Right renal pelvis (tissue), 4 donors: ENCODE measurements at regions not wholly inside any gene's neighbourhood (a gene's known extent, or its start where the extent isn't known, plus 50 kb on each side); places are given as distances from the start of the nearest gene placed in this dataset.

Experiments used
- DNase-seq, 4 donors: peaks; one replicate each; pipeline ENCODE4 v3.0.0-alpha.2; 2013; ENCODE audit warnings: low read depth in 4 of 4, low spot score in 3 of 4, missing footprints in 1 of 4

- DNase-seq, result no peak
Measured at GRCh38 chr9:81141961-81142360, 547.4 kb downstream of the TLE1 start.

GRCh38 chr9:81137976-81138568 is 551.3 kb downstream of the TLE1 start:
- no peak for DNase-seq

- no peak for DNase-seq
Measured at GRCh38 chr9:81132796-81133195, 556.6 kb downstream of the TLE1 start.

GRCh38 chr9:81132318-81132717 is 557.0 kb downstream of the TLE1 start:
- no peak for DNase-seq

GRCh38 chr9:81128701-81129100 is 560.6 kb downstream of the TLE1 start:
- DNase-seq, result no peak

GRCh38 chr9:81125446-81126092 is 563.8 kb downstream of the TLE1 start:
- no peak for DNase-seq

GRCh38 chr9:81123526-81123925 is 565.8 kb downstream of the TLE1 start:
- DNase-seq, result no peak

- no peak for DNase-seq
Measured at GRCh38 chr9:81122749-81123148, 566.6 kb downstream of the TLE1 start.

- DNase-seq, result no peak
Measured at GRCh38 chr9:81119591-81119990, 569.8 kb downstream of the TLE1 start.

GRCh38 chr9:81118416-81118815 is 570.9 kb downstream of the TLE1 start:
- no peak for DNase-seq

- peak in 2 of 4 donors; percentile 65 to 70 for DNase-seq
Measured at GRCh38 chr9:81116340-81117137, 572.8 kb downstream of the TLE1 start.

- no peak for DNase-seq
Measured at GRCh38 chr9:81113453-81114124, 575.8 kb downstream of the TLE1 start.

- DNase-seq, result no peak
Measured at GRCh38 chr9:81112627-81113452, 576.5 kb downstream of the TLE1 start.

GRCh38 chr9:81108821-81109220 is 580.5 kb downstream of the TLE1 start:
- no peak for DNase-seq

- DNase-seq, result no peak
Measured at GRCh38 chr9:81108391-81108790, 581.0 kb downstream of the TLE1 start.

- no peak for DNase-seq
Measured at GRCh38 chr9:81103597-81104471, 585.5 kb downstream of the TLE1 start.

GRCh38 chr9:81097131-81097847 is 592.1 kb downstream of the TLE1 start:
- no peak for DNase-seq

GRCh38 chr9:81096625-81097024 is 592.7 kb downstream of the TLE1 start:
- no peak for DNase-seq

GRCh38 chr9:81092057-81092456 is 597.3 kb downstream of the TLE1 start:
- no peak for DNase-seq
